ENCODE measurements at regions not wholly inside any gene's neighbourhood (a gene's known extent, or its start where the extent isn't known, plus 50 kb on each side); places are given as distances from the start of the nearest gene placed in this dataset.

DNA sequence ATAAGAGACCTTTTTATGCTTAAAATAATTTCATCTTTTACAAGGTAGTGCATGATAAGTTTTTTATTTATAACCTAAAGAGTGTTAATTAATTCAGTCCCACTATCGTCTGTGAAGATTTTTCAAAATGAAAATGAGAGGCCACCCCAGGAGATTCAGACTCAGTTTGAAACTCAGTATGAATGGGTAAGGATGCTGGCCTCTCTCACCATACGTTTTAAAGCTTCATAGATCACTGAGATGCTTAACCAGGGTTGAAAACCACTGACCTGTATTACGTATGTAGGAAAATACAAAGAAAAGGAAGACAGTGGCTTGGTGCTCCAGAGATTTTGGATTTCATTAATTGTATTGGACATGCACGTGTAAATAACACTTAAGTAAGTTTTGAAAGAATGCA, 278.7 kb downstream of the FSIP2 start:
- POLR2A ChIA-PET = no interaction called here
- DNase-seq (no peak), ATAC-seq (no peak)
- Mint-ChIP-seq H3K27me3 (no peaks in the 10 kb centered on the region), H3K4me3 (no peak overlapping the region), H3K4me1 (no peaks in the 10 kb centered on the region), H3K36me3 (peaks cover 10 to 36% (median 27%) of the 10 kb centered on the region in 3 donors), H3K27ac (no peak overlapping the region), H3K9me3 (peaks cover 5 to 31% (median 23%) of the 10 kb centered on the region in 9 donors)

DNA sequence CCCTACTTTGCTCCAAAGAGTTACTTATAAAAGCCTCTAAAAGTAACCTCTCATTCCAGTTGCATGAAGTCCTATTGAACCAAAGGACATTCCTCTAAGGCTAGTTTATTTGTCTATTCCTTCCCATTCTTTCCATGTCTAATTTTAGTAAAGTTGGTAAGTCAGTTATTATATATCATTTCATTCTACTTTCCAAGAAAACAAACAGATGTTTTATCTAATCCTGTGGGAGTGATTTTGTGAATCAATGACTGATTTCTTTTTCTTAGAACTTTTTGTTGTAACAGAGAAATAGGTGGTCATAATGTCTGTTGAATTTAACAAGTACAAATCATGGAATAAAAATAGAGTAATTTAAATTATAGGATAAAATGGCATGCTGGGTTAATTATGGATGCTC, 286.3 kb downstream of the FSIP2 start:
- H3K36me3 Mint-ChIP-seq = peaks cover 0 to 28% (median 20%) of the 10 kb centered on the region in 3 donors
- no peaks in the 10 kb centered on the region for H3K4me1 Mint-ChIP-seq
- no peak for DNase-seq
- no peak overlapping the region for H3K4me3 Mint-ChIP-seq
- H3K27ac Mint-ChIP-seq = no peak overlapping the region
- ATAC-seq = no peak
- peaks cover 0 to 12% (median 4%) of the 10 kb centered on the region in 9 donors for H3K9me3 Mint-ChIP-seq
- no peaks in the 10 kb centered on the region for H3K27me3 Mint-ChIP-seq
- POLR2A ChIA-PET = no interaction called here

DNA sequence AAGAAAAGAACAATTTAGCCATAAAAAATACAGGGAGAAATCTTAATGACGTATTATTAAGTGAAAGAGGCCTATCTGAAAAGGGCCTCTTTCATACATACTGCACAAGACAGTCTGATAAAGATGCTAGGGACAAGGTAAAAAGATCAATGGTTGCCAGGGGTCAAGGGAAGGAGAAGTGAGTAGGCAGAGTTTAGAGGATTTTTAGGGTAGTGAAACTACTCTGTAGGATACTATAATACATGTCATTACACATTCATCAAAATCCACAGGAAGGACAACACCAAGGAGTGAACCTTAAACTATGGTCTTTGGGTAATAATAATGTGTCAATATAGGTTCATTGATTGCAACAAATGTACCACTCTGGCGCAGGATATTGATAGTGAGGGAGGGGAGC, 289.3 kb downstream of the FSIP2 start:
- H3K27me3 Mint-ChIP-seq = no peaks in the 10 kb centered on the region
- H3K4me1 Mint-ChIP-seq = no peaks in the 10 kb centered on the region
- POLR2A ChIA-PET = no interaction called here
- peaks cover 3 to 30% (median 13%) of the 10 kb centered on the region in 3 donors for H3K36me3 Mint-ChIP-seq
- no peak for ATAC-seq
- no peak overlapping the region for H3K27ac Mint-ChIP-seq
- H3K4me3 Mint-ChIP-seq = no peak overlapping the region
- DNase-seq = no peak
- peaks cover 0 to 6% (median 0%) of the 10 kb centered on the region in 9 donors for H3K9me3 Mint-ChIP-seq

DNA sequence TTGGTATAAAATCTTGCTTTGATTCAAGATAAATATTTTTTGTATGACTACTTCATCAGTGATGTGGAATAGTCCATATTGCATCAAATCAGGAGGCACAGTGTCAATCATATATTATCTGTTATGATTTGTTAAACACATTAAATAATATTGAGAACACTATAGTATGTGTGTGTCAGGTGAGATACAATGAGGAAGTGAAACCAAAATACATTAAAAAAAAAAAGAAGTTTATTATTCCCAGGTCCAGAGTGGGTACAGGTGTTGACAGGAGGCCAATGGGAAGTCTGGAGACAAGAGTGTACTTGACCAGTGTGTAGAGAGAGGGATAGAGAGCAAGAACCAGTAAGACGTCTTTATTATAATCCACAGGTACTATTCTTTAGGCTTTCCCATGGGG, 292.6 kb downstream of the FSIP2 start:
- Mint-ChIP-seq H3K4me1 (no peaks in the 10 kb centered on the region), H3K9me3 (no peaks in the 10 kb centered on the region), H3K4me3 (no peak overlapping the region), H3K27me3 (no peaks in the 10 kb centered on the region), H3K27ac (no peak overlapping the region), H3K36me3 (peaks cover 5 to 29% (median 6%) of the 10 kb centered on the region in 3 donors)
- ATAC-seq (no peak), DNase-seq (no peak)
- POLR2A ChIA-PET = no interaction called here

DNA sequence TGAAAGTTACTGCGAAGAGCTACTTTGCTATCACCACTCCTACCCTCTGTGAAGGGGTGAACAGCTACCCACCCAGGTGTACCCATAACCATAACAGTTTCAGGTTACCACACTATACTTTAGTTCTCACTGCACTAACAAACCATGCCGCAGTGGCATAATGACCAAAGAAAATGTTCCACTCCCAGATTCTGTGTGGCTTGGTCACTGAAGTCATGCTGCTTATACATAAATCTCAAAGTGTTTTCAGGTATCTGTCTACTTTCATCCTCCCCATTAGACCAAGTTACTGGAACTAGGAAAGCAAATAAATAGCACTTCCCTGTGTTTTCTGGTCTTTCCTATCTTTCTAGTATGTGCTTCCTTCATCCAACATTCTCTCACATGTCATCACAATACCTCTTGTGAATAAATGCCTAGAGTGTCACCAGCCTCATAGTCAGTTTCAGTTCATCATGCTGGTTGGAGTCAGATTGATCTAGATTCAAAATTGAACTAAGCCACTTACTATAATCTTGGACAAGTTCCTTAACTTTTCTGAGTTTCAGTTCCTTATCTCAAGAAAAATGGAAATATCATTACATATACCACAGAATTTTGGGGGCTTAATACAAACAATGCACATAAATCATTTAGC, 293.6 kb downstream of the FSIP2 start:
- Mint-ChIP-seq H3K4me3 (no peak overlapping the region), H3K36me3 (peaks cover 5 to 27% (median 6%) of the 10 kb centered on the region in 3 donors), H3K27ac (no peak overlapping the region), H3K9me3 (no peaks in the 10 kb centered on the region), H3K27me3 (no peaks in the 10 kb centered on the region), H3K4me1 (no peaks in the 10 kb centered on the region)
- ATAC-seq (no peak), DNase-seq (no peak)
- POLR2A ChIA-PET = no interaction called here

DNA sequence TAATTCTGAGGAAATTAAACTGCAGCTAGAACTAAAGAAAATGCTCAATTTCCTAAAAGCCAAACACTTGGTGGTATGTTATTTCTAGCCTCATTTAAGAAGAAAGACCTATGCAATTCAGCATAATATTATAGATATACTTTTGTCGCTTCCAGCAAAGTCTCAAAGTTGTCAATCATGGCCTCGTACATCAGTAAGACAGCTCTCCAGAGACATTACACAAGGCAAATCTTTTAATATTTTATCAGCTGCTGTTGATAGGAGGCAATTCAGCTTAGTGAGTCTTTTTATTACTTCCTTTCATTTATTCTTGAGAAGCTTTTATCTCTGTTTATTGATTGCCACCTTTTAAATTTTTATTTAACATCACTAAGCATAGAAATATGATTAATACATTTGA, 294.3 kb downstream of the FSIP2 start:
- no peak for ATAC-seq
- DNase-seq = no peak
- Mint-ChIP-seq H3K27ac (no peak overlapping the region), H3K27me3 (no peaks in the 10 kb centered on the region), H3K9me3 (no peaks in the 10 kb centered on the region), H3K4me1 (no peaks in the 10 kb centered on the region), H3K4me3 (no peak overlapping the region), H3K36me3 (peaks cover 5 to 22% (median 7%) of the 10 kb centered on the region in 3 donors)
- POLR2A ChIA-PET = no interaction called here

DNA sequence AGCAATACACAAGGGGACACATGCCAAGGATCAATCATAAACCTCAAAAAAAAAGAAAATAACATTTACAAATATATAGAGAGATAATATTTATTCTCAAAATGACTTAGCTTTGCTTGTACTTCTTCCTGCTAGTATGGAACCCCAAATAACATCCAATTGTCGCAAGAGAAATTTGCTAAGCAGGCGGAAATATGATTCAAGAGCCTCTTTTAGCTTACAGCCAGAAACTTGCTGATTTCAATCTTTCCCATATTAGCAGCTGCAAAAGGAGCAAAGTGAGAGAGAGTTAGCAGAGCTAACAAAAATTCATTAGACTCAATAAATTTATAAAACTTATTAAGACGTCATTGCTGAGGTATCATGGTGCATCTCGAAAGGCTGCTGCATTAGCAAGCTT, 294.9 kb downstream of the FSIP2 start:
- no peak overlapping the region for H3K4me3 Mint-ChIP-seq
- DNase-seq (no peak), ATAC-seq (no peak)
- H3K4me1 Mint-ChIP-seq = no peaks in the 10 kb centered on the region
- no peaks in the 10 kb centered on the region for H3K9me3 Mint-ChIP-seq
- H3K27ac Mint-ChIP-seq = no peak overlapping the region
- peaks cover 5 to 20% (median 9%) of the 10 kb centered on the region in 3 donors for H3K36me3 Mint-ChIP-seq
- POLR2A ChIA-PET = no interaction called here
- H3K27me3 Mint-ChIP-seq = no peaks in the 10 kb centered on the region

DNA sequence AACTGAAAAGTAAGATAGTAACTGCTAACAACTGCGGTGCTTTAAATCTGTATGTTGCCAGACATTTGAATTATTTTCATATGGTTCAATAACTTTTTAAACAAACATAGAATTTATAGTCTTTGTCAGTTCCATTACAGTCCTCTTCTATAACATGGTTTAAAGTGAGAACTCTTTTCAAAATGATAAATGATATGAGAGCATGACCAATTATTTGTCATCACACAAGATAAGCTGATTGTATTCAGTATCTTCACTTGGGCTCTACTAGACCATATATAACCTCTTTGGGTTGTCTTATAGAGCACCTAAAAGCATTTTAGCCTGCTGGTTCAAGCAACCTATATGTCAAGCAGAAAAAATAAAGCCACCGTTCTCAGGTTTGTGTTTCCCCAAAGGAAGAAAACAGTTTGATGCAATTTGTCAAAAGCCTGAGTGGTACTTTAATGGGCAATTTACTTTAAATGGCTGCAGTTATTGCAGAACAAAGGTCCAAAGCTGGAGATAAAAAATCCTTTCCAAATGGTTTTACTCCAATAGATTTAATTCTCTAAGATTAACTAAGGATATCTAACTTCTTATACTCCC, 298.4 kb downstream of the FSIP2 start:
- Mint-ChIP-seq H3K4me3 (no peak overlapping the region), H3K27ac (no peak overlapping the region), H3K9me3 (no peaks in the 10 kb centered on the region), H3K27me3 (no peaks in the 10 kb centered on the region), H3K4me1 (no peaks in the 10 kb centered on the region), H3K36me3 (peaks cover 0 to 11% (median 6%) of the 10 kb centered on the region in 3 donors)
- no peak for ATAC-seq
- DNase-seq = no peak
- POLR2A ChIA-PET = no interaction called here

DNA sequence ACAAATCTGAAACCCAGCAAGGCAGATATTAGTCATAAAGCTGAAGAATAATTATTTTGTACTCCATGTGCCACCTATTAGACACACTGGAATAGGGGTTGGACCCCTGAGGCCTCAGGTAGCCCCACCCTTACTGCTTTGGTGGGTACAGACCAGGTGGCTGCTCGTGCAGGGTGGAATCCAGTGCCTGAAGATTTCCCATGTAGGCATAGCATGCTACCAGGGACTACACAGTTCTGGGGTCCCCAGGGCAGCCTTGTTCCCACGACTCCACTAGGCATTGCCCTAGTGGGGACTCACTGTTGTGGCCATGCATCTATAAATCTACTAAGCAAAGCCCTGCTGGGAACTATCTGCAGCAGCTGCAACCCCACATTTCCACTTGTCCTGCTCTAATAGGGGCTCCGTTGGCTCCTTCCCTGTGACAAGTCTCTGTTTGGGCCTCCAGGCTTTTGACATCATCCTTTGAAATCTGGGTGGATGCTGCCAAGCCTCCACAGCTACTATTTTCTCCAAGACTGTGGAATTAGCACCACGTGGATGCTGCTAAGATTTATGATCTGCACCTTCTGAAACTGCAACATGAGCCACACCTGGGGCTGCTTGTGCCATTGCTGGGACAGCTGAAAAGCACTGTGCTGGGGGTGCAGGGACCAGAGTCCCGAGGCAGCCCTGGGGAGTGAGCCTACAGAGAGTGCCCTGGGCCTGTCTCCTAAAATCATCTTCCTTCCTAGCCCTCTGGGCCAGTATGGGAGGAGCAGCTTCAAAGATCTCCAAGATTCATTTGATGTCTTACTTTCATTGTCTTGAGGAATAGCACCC, 303.8 kb downstream of the FSIP2 start:
- H3K4me1 Mint-ChIP-seq = no peaks in the 10 kb centered on the region
- DNase-seq = no peak
- no peaks in the 10 kb centered on the region for H3K27me3 Mint-ChIP-seq
- no peak overlapping the region for H3K4me3 Mint-ChIP-seq
- peaks cover 0 to 5% (median 0%) of the 10 kb centered on the region in 3 donors for H3K36me3 Mint-ChIP-seq
- no peak overlapping the region for H3K27ac Mint-ChIP-seq
- POLR2A ChIA-PET = no interaction called here
- ATAC-seq = no peak
- peaks cover 0 to 2% (median 0%) of the 10 kb centered on the region in 9 donors for H3K9me3 Mint-ChIP-seq

DNA sequence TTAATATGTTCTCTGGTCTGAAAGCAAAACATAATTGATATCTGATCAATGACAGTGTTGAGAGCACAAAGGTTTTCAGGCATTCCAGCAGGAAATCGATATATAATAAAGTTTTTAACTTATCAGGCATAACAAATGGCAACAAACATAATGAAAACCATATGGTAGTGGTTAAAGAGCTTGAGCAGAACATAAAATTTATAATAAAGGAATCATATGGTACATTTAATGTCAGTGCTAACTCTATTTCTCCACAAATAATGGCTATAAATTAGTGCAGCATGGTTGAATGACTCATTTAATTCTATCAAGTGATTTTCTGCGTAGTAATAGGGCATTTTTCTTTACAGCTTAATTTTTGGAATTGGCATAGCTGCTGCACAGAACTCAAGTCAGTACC, 306.2 kb downstream of the FSIP2 start:
- DNase-seq (no peak), ATAC-seq (no peak)
- peaks cover 0 to 2% (median 0%) of the 10 kb centered on the region in 9 donors for H3K9me3 Mint-ChIP-seq
- H3K4me3 Mint-ChIP-seq = no peak overlapping the region
- H3K4me1 Mint-ChIP-seq = no peaks in the 10 kb centered on the region
- H3K36me3 Mint-ChIP-seq = peaks cover 0 to 2% (median 0%) of the 10 kb centered on the region in 3 donors
- POLR2A ChIA-PET = no interaction called here
- no peaks in the 10 kb centered on the region for H3K27me3 Mint-ChIP-seq
- H3K27ac Mint-ChIP-seq = no peak overlapping the region

DNA sequence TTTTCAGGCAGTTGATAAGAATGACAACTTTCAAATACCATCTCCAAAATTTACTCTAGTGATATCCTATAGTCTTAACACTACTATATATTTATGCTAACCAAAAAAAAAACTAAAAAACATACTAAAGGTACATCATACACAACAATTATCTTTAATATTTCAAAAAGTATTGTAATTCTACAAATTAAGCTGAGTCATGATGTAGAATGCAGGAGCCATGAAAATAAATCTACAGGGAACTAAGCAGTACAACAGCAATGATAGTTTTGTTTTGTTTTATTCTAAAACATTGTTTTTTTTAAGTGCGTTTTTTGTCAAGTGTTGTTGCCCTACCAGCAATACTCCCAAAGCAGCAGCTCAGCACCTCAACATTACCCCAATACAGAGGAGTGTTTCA, 314.3 kb downstream of the FSIP2 start:
- POLR2A ChIA-PET = no interaction called here
- H3K9me3 Mint-ChIP-seq = no peaks in the 10 kb centered on the region

DNA sequence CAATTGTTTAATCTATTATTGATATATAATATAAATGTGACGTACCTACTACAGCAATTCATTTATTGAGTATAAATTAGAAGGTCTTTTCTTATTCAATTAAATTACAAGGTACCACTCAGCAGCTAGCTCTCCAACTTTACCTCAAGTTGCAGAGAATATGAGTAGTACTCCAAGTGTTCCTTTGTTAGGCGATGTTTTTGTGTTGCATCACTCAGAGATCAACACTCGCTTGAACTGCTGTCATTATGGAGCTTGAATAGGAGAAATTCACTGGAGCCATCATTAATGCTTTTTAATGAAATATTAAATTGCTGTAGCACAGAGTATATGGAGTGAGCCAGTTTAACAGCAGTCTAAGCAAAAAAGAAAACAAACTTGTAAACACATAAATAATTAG, 320.0 kb downstream of the FSIP2 start:
- H3K36me3 Mint-ChIP-seq = peaks cover 0 to 12% (median 7%) of the 10 kb centered on the region in 3 donors
- H3K27ac Mint-ChIP-seq = no peak overlapping the region
- no peak for ATAC-seq
- H3K4me1 Mint-ChIP-seq = no peaks in the 10 kb centered on the region
- H3K9me3 Mint-ChIP-seq = no peaks in the 10 kb centered on the region
- POLR2A ChIA-PET = no interaction called here
- no peak for DNase-seq
- no peaks in the 10 kb centered on the region for H3K27me3 Mint-ChIP-seq
- H3K4me3 Mint-ChIP-seq = no peak overlapping the region

More for the DNA sequence above, 314.3 kb downstream of the FSIP2 start:
- Mint-ChIP-seq H3K27ac (no peak overlapping the region), H3K36me3 (peaks cover 0 to 3% (median 2%) of the 10 kb centered on the region in 3 donors), H3K27me3 (no peaks in the 10 kb centered on the region), H3K4me1 (no peaks in the 10 kb centered on the region), H3K4me3 (no peak overlapping the region)
- ATAC-seq = no peak
- DNase-seq = no peak

DNA sequence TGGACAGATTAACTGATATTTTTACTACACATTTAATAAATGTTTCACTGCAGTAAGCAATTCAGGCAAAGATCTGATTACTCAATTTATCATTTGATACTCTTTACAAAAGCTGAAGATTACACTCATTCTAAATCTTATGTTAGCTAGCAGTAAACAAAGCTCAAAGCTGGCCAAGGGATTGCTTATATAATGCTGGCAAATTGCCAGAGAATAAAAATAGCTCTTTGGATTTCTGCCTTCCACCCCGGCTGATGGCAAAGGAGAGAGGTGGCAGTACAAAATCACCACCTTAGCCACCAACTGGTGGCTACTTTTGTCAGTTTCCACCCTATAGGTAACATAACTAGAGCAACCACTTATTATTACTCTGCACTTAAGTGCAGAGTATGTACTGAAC, 320.5 kb downstream of the FSIP2 start:
- no peak for DNase-seq
- Mint-ChIP-seq H3K4me3 (no peak overlapping the region), H3K4me1 (no peaks in the 10 kb centered on the region), H3K36me3 (peaks cover 0 to 14% (median 5%) of the 10 kb centered on the region in 3 donors), H3K27me3 (no peaks in the 10 kb centered on the region), H3K9me3 (no peaks in the 10 kb centered on the region), H3K27ac (no peak overlapping the region)
- ATAC-seq = no peak
- POLR2A ChIA-PET = no interaction called here

All from naive thymus-derived CD8-positive, alpha-beta T cell (primary cell).